ENCODE measurements at regions not wholly inside any gene's neighbourhood (a gene's known extent, or its start where the extent isn't known, plus 50 kb on each side); places are given as distances from the start of the nearest gene placed in this dataset.

DNA sequence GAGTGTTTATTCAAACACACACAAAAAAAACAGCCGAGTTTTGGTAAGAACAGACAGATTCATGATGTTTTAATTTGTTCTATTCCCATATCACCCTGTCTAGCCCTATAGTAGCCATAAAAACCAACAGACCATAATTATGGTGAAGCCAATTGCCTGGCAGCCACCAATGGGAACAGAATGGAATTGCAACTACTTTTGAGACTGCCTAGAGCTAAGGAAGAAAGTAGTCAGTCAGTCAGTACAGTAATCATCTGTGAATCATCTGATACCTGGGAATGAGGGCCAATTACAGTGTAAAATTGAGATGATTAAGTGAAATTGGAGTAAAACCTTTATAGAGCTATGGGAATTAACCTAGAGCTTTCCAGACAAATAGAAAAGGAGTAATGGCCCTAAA is 952.7 kb upstream of the KCND2 start:
- no peak overlapping the region for H3K4me3 ChIP-seq (ENCODE audit: low read depth, low read length)
- no peak for TF ChIP-seq CTCF (IDR thresholded peaks at IDR 0.05; ENCODE audit: insufficient read depth, low read length)
- no peak for DNase-seq (ENCODE audit: low read depth)

- no peak overlapping the region for H3K4me3 ChIP-seq (ENCODE audit: low read depth, low read length)
- DNase-seq (ENCODE audit: low read depth): no peak
- no peak for TF ChIP-seq CTCF (IDR thresholded peaks at IDR 0.05; ENCODE audit: insufficient read depth, low read length)
Measured at GRCh38 chr7:119329715-119330114, 943.3 kb upstream of the KCND2 start.

GRCh38 chr7:119335405-119335804 is 937.6 kb upstream of the KCND2 start:
- DNase-seq (ENCODE audit: low read depth): no peak
- no peak for TF ChIP-seq CTCF (IDR thresholded peaks at IDR 0.05; ENCODE audit: insufficient read depth, low read length)
- no peak overlapping the region for H3K4me3 ChIP-seq (ENCODE audit: low read depth, low read length)

DNA sequence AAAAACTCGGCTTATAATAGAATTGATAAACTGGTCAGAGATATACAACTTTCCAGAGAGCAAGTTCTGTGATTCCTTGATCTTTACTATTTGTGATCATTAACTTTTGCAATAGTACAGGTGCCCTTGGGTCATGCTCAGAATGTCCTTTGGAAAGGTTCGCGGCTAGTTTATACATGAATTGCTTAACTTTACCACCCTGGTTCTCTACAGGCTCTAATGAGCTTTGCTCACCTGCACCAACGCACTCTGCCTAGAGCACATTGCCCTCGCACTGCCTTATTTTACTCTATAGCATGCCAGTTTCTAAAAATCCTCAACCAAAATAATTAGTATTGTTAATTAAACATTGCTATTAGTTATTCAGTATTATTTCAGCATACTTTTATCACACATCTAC is 931.2 kb upstream of the KCND2 start:
- DNase-seq (ENCODE audit: low read depth): no peak
- no peak for TF ChIP-seq CTCF (IDR thresholded peaks at IDR 0.05; ENCODE audit: insufficient read depth, low read length)
- no peak overlapping the region for H3K4me3 ChIP-seq (ENCODE audit: low read depth, low read length)

DNA sequence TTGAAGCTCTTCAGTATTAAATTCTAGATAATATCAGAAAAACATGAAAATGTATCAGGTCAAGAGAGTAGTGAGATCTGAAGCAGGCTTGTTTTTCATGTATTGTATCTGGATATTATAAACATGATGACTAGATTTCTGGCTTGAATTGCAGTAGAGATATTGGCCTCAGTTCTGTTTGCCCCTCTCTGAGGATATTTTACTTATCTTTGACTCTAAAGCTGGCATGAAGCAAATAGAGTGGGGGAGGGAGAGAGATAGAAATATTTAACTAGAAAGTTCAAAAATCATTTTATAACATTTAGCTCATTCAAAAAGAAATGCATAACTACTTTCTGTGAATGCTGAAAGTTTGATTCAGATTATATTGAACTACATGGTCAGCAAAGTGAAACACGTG is 929.7 kb upstream of the KCND2 start:
- no peak for TF ChIP-seq CTCF (IDR thresholded peaks at IDR 0.05; ENCODE audit: insufficient read depth, low read length)
- no peak overlapping the region for H3K4me3 ChIP-seq (ENCODE audit: low read depth, low read length)
- no peak for DNase-seq (ENCODE audit: low read depth)

GRCh38 chr7:119344466-119344865 is 928.5 kb upstream of the KCND2 start:
- H3K4me3 ChIP-seq (ENCODE audit: low read depth, low read length): no peak overlapping the region
- no peak for TF ChIP-seq CTCF (IDR thresholded peaks at IDR 0.05; ENCODE audit: insufficient read depth, low read length)
- DNase-seq (ENCODE audit: low read depth): no peak

GRCh38 chr7:119348491-119348890 is 924.5 kb upstream of the KCND2 start:
- no peak for DNase-seq (ENCODE audit: low read depth)
- TF ChIP-seq CTCF (IDR thresholded peaks at IDR 0.05; ENCODE audit: insufficient read depth, low read length): no peak
- no peak overlapping the region for H3K4me3 ChIP-seq (ENCODE audit: low read depth, low read length)

Measured in fibroblast of the aortic adventitia (primary cell).